Left lung (tissue), 4 donors: ENCODE measurements at regions not wholly inside any gene's neighbourhood (a gene's known extent, or its start where the extent isn't known, plus 50 kb on each side); places are given as distances from the start of the nearest gene placed in this dataset.

ENCODE experiments used
- ATAC-seq: fragments of 200-7000 bp; cut with Tn5 transposase; one replicate; pipeline ENCODE4 v1.9.1; 2020; ENCODE audit warnings: moderate library complexity
- DNase-seq, 4 donors: peaks; one replicate each; pipeline ENCODE4 v3.0.0-alpha.2; 2013 to 2020
- H3K27ac ChIP-seq, 2 donors: fragments of 200-600 bp; sonication (generic) in 1 of 2; one replicate each; pipeline versions ENCODE4 v1.5.0 to v1.8.0; 2020 to 2021
- H3K27me3 ChIP-seq, 2 donors: fragments of 200-600 bp; sonication (generic) in 1 of 2; one replicate each; pipeline versions ENCODE4 v1.5.0 to v1.8.0; 2020 to 2021
- H3K36me3 ChIP-seq, 2 donors: fragments of 200-600 bp; sonication (generic) in 1 of 2; one replicate each; pipeline versions ENCODE4 v1.5.0 to v1.8.0; 2020 to 2021
- H3K4me1 ChIP-seq, 2 donors: fragments of 200-600 bp; one replicate each; pipeline ENCODE4 v1.8.0; 2021
- H3K4me3 ChIP-seq, 2 donors: fragments of 200-600 bp; sonication (generic) in 1 of 2; one replicate each; pipeline versions ENCODE4 v1.5.0 to v1.8.0; 2020 to 2021; ENCODE audit warnings: mild to moderate bottlenecking in 1 of 2
- H3K9me3 ChIP-seq, 2 donors: fragments of 200-600 bp; sonication (generic) in 1 of 2; one replicate each; pipeline versions ENCODE4 v1.5.0 to v1.8.0; 2020 to 2021
- CTCF ChIP-seq, 2 donors: fragments of 200-600 bp; sonication (generic) in 1 of 2; IDR thresholded peaks; one replicate each; pipeline versions ENCODE4 v1.5.0 to v1.8.0; 2021; ENCODE audit warnings: antibody characterized with exemption in 2 of 2
- intact Hi-C, 2 donors: fragments of 100-400 bp; cut with DNase I; formaldehyde crosslinking; loops; one replicate each; pipeline versions ENCODE4 v1.11.2 to v1.14.2; 2022
- donor health status: DM: no; HTN: yes; CAD: no.
- donor health status: DM: no; HTN: no; CAD: no.

DNA sequence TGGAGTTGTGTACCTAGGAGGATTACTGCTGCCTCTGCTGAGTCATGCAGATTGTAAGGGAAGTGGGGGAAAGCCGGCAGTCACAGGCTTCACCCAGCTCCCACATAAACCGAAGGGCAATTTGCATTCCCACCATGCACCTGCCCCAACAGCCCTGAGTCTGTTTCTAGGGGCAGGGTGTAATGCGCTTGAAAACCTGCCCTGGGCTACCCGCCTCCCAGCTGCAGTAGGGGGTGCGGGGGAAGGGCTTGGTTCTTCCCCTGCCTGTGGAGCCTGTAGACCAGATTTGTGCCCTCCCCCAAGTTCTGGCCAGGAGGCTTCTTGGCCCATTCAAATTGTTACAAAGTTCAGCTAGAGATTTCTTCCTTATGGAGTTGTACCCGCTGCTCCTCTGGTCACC lies 269.2 kb upstream of the DDX53 start:
- no peak overlapping the region for H3K27ac ChIP-seq
- no peak overlapping the region for H3K4me3 ChIP-seq
- intact Hi-C loops: no loop called here
- H3K9me3 ChIP-seq: no peaks in the 10 kb centered on the region
- no peaks in the 10 kb centered on the region for H3K4me1 ChIP-seq
- ATAC-seq (no peak), DNase-seq (no peak)
- TF ChIP-seq CTCF (IDR thresholded peaks at IDR 0.05): no peak
- no peaks in the 10 kb centered on the region for H3K27me3 ChIP-seq
- no peaks in the 10 kb centered on the region for H3K36me3 ChIP-seq

DNA sequence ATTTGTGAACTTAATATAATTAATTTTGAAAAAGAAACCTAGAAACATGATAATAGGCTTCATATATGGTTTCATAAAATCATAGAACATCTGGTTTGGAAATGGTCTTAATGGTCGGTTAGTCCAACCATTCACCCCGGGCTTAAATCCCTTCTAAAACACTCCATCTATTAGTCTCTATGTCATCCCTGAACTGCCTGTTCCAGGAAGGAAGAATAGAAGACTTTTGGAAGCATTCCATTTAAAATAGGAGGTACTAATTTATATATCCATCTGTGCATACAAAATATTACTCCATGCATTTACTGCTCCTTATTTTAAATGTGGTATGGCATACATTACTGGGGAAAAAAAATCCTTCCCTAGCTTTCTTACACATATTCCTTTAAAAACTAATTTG lies 262.2 kb upstream of the DDX53 start:
- ATAC-seq (no peak), DNase-seq (no peak)
- Histone ChIP-seq H3K4me1 (no peaks in the 10 kb centered on the region), H3K36me3 (no peaks in the 10 kb centered on the region), H3K27me3 (no peaks in the 10 kb centered on the region), H3K27ac (no peak overlapping the region), H3K4me3 (no peak overlapping the region), H3K9me3 (no peaks in the 10 kb centered on the region)
- TF ChIP-seq CTCF (IDR thresholded peaks at IDR 0.05): no peak
- intact Hi-C loops: no loop called here

DNA sequence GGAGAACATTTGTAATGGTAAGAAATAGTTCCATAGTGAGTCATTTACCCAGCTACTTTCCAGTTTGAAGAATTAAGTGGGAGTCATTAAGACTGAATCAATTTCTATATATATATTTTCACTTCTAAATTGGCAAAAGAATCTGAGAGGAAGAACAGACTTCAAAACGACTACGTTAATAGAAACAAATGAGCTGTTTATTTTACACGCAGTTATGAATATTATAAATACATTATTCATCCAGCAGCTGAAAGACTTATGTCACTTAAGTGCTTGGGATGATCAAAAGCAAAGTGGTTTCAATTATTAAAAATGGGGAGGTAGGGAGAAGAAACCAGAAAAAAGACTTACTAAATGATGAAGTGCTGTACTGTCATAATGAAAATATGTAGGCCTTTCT lies 260.5 kb upstream of the DDX53 start:
- intact Hi-C loops: no loop called here
- H3K4me3 ChIP-seq: no peak overlapping the region
- H3K27me3 ChIP-seq: no peaks in the 10 kb centered on the region

DNA sequence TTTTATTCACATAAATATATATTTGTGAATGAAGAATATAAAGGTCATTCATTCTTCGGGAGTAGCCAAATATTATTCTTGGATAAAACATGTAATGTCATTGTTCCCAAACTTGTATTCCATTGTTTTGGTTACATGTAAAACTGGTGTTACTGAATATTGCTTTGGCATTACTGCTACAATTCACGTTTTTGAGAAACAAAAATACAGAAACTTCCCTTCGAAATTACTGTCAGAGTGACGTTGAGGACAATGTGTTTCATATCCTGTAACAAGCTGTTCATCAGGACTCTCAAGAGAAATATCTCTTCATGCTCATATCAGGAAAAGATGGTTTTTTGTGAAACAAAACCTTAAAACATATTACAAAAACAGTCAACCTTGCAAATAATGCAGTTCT lies 258.9 kb upstream of the DDX53 start:
- no peaks in the 10 kb centered on the region for H3K27me3 ChIP-seq
- no peak overlapping the region for H3K4me3 ChIP-seq
- no peaks in the 10 kb centered on the region for H3K9me3 ChIP-seq
- H3K4me1 ChIP-seq: no peaks in the 10 kb centered on the region
- DNase-seq (no peak), ATAC-seq (no peak)
- H3K36me3 ChIP-seq: no peaks in the 10 kb centered on the region
- no peak overlapping the region for H3K27ac ChIP-seq
- intact Hi-C loops: no loop called here
- no peak for TF ChIP-seq CTCF (IDR thresholded peaks at IDR 0.05)

More for the DNA sequence above, 260.5 kb upstream of the DDX53 start:
- no peak for TF ChIP-seq CTCF (IDR thresholded peaks at IDR 0.05)
- no peak overlapping the region for H3K27ac ChIP-seq
- DNase-seq: no peak
- no peaks in the 10 kb centered on the region for H3K36me3 ChIP-seq
- H3K4me1 ChIP-seq: no peaks in the 10 kb centered on the region
- H3K9me3 ChIP-seq: no peaks in the 10 kb centered on the region
- no peak for ATAC-seq

- no peaks in the 10 kb centered on the region for H3K9me3 ChIP-seq
- no peak for ATAC-seq
- no peaks in the 10 kb centered on the region for H3K4me1 ChIP-seq
- no peak for DNase-seq
- no peaks in the 10 kb centered on the region for H3K36me3 ChIP-seq
- intact Hi-C loops: no loop called here
- H3K27me3 ChIP-seq: no peaks in the 10 kb centered on the region
- no peak for TF ChIP-seq CTCF (IDR thresholded peaks at IDR 0.05)
- H3K4me3 ChIP-seq: no peak overlapping the region
- no peak overlapping the region for H3K27ac ChIP-seq
Measured at GRCh38 chrX:22742174-22742573, 257.6 kb upstream of the DDX53 start.
